Activated T-helper 1 cell treated with anti-CD3 and anti-CD28 coated beads, Interleukin-12 subunit alpha, Interleukin-12 subunit beta, Interleukin-2, Interleukin-4 antibody, amounts not matched to agents 30 ng/mL and 10 ng/mL and 1 ng/mL, durations not matched to agents 14 hours and 24 hours and 36 hours (primary cell): ENCODE measurements at regions not wholly inside any gene's neighbourhood (a gene's known extent, or its start where the extent isn't known, plus 50 kb on each side); places are given as distances from the start of the nearest gene placed in this dataset.

Experiments
- DNase-seq: peaks from one replicate; pipeline ENCODE4 v3.0.0; 2021; ENCODE audit warnings: low spot score
- H3K27ac Mint-ChIP-seq: one replicate; pipeline ENCODE4 v1.8.0; 2021; ENCODE audit warnings: mild to moderate bottlenecking, mixed read lengths
- H3K27me3 Mint-ChIP-seq: one replicate; pipeline ENCODE4 v1.8.0; 2022; ENCODE audit warnings: mild to moderate bottlenecking, moderate library complexity, mixed read lengths; ENCODE audit not compliant: insufficient read depth
- H3K36me3 Mint-ChIP-seq: one replicate; pipeline ENCODE4 v1.8.0; 2021; ENCODE audit warnings: low read depth, mixed read lengths
- H3K4me1 Mint-ChIP-seq: one replicate; pipeline ENCODE4 v1.8.0; 2021; ENCODE audit warnings: low read depth, mixed read lengths
- H3K4me3 Mint-ChIP-seq: one replicate; pipeline ENCODE4 v1.8.0; 2021; ENCODE audit warnings: mild to moderate bottlenecking, moderate library complexity, mixed read lengths
- H3K9me3 Mint-ChIP-seq: one replicate; pipeline ENCODE4 v1.8.0; 2021; ENCODE audit warnings: mixed read lengths
- intact Hi-C: fragments of 100-400 bp; cut with micrococcal nuclease; formaldehyde crosslinking; loops from one replicate; pipeline ENCODE4 v1.15.1; 2024

DNA sequence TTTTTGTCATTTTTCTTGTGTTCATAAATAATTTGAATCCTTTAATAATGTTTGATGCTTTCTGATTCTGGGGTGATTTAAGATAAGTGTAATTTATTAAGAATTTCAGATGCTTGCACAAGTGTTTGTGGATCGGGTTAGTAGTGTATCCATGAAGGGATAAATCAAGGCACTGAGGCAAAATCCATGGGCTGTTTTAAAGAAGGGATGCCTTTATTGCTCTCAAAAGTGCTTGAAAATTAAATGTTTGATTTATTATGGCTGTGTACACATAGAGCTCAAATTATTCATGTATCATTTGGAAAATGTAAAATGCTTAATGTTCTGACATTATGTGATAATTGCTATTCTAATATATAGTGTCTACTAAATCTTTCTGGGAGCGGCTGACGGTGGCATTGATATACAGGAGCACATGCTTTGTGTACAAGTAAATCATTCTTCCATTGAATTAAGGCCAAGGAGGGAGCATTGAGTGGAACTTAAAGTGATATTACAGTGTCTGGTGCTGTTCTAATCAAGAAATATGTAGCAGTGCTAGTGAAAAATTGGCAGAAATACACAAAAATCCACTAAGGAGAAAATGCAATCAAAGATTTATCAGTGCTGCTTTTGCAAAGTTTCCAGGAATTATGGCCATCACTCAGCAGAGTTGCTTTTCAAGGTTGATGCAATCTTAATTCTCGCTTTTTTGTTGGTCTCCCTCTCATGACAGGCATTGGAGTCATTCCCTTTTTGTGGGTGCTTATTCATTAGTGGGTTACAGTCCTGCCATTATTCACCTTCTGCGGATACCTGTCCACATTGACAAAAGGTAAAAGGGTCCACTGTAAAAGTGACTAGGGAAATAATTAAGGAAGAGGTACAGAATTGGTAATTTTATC, 181.6 kb downstream of the MFSD1 start:
- no peak overlapping the region for H3K4me3 Mint-ChIP-seq
- intact Hi-C loops, result no loop called here
- DNase-seq, result no peak
- H3K27me3 Mint-ChIP-seq, result no peaks in the 10 kb centered on the region
- no peaks in the 10 kb centered on the region for H3K9me3 Mint-ChIP-seq
- H3K36me3 Mint-ChIP-seq, result no peaks in the 10 kb centered on the region
- H3K27ac Mint-ChIP-seq, result no peak overlapping the region
- H3K4me1 Mint-ChIP-seq, result no peaks in the 10 kb centered on the region

DNA sequence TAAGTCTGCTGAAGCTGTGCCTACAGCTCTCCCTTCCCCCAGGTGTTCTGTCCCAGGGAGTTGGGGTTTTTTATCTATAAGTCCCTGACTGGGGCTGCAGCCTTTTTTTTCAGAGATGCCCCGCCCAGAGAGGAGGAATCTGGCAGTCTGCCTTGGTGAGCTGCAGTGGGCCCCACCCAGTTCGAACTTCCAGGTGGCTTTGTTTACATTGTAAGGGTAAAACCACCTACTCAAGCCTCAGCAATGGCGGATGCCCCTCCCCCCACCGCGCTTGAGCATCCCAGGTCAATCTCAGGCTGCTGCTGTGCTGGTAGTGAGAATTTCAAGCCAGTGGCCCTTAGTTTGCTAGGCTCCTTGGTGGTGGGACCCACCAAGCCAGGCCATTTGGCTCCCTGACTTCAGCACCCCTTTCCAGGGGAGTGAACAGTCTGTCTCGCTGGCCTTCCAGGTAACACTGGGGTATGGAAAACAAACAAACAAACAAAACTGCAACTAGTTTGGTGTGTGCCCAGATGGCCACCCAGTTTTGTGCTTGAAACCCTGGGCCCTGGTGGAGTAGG, 189.4 kb downstream of the MFSD1 start:
- intact Hi-C loops, result no loop called here
- Mint-ChIP-seq H3K27ac (no peak overlapping the region), H3K4me3 (no peak overlapping the region)

DNA sequence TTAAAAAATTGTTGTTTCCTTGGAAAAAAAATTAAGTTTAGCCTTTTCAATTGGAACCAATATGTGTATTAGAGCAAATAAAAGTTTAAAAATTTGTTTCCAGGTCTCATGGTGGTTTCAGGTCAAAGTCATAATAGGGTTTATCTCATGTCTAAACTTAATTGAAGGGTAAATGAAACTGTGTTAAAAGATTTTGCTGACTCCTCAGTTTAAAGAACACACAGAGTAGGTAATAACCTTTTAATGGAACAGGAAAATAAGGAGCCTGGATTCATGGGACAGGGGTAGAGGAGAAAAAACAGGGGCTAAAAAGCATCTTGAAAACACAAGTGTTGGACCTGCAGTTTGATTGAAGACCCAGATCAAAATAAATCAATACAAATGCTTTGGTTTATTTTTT, 190.6 kb downstream of the MFSD1 start:
- H3K4me1 Mint-ChIP-seq, result no peaks in the 10 kb centered on the region
- no peak overlapping the region for H3K27ac Mint-ChIP-seq
- intact Hi-C loops, result no loop called here
- no peak overlapping the region for H3K4me3 Mint-ChIP-seq
- no peaks in the 10 kb centered on the region for H3K9me3 Mint-ChIP-seq
- H3K27me3 Mint-ChIP-seq, result no peaks in the 10 kb centered on the region
- no peak for DNase-seq
- H3K36me3 Mint-ChIP-seq, result no peaks in the 10 kb centered on the region

More for the DNA sequence above, 189.4 kb downstream of the MFSD1 start:
- Mint-ChIP-seq H3K9me3 (no peaks in the 10 kb centered on the region), H3K4me1 (no peaks in the 10 kb centered on the region), H3K36me3 (no peaks in the 10 kb centered on the region), H3K27me3 (no peaks in the 10 kb centered on the region)
- no peak for DNase-seq

GRCh38 chr3:158994386-158994785, 192.5 kb downstream of the MFSD1 start:
- no peak overlapping the region for H3K4me3 Mint-ChIP-seq
- no peak overlapping the region for H3K27ac Mint-ChIP-seq
- no peaks in the 10 kb centered on the region for H3K4me1 Mint-ChIP-seq
- no peaks in the 10 kb centered on the region for H3K36me3 Mint-ChIP-seq
- intact Hi-C loops, result no loop called here
- no peaks in the 10 kb centered on the region for H3K9me3 Mint-ChIP-seq
- no peak for DNase-seq
- H3K27me3 Mint-ChIP-seq, result no peaks in the 10 kb centered on the region

- intact Hi-C loops, result no loop called here
These were observed 199.9 kb downstream of the MFSD1 start for GRCh38 chr3:159001711-159002110.

DNA sequence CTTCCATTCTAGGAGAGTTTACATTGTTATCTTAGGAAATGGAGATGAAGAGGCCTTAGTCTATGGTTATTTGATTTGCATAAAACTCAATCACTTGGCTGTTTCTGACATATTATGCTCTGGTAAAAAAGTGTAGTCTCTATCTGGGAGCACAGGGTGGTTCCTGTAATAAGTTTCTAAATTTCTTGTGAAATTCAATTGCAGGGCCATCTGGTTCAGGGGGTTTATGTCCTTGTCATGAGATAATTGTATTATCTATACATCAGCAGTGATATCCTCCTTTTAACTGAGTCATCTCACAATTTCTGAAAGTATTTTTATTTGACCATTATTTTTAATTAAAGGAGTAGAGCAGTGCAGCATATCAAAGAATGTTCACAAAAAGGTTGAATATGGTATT, 203.3 kb downstream of the MFSD1 start:
- no peak for DNase-seq
- Mint-ChIP-seq H3K36me3 (no peaks in the 10 kb centered on the region), H3K4me3 (no peak overlapping the region), H3K27me3 (no peaks in the 10 kb centered on the region), H3K27ac (no peak overlapping the region), H3K9me3 (no peaks in the 10 kb centered on the region), H3K4me1 (no peaks in the 10 kb centered on the region)
- intact Hi-C loops, result no loop called here

More at GRCh38 chr3:159001711-159002110, 199.9 kb downstream of the MFSD1 start:
- no peak overlapping the region for H3K4me3 Mint-ChIP-seq
- H3K27me3 Mint-ChIP-seq, result no peaks in the 10 kb centered on the region
- H3K4me1 Mint-ChIP-seq, result no peaks in the 10 kb centered on the region
- DNase-seq, result no peak
- H3K9me3 Mint-ChIP-seq, result no peaks in the 10 kb centered on the region
- no peaks in the 10 kb centered on the region for H3K36me3 Mint-ChIP-seq
- no peak overlapping the region for H3K27ac Mint-ChIP-seq

GRCh38 chr3:159007331-159007730, 205.5 kb downstream of the MFSD1 start:
- Mint-ChIP-seq H3K9me3 (no peaks in the 10 kb centered on the region), H3K27me3 (no peaks in the 10 kb centered on the region), H3K36me3 (no peaks in the 10 kb centered on the region), H3K4me3 (no peak overlapping the region), H3K27ac (no peak overlapping the region), H3K4me1 (no peaks in the 10 kb centered on the region)
- intact Hi-C loops, result no loop called here
- DNase-seq, result no peak

- no peaks in the 10 kb centered on the region for H3K36me3 Mint-ChIP-seq
- H3K9me3 Mint-ChIP-seq, result no peaks in the 10 kb centered on the region
- no peak overlapping the region for H3K27ac Mint-ChIP-seq
- no peaks in the 10 kb centered on the region for H3K27me3 Mint-ChIP-seq
- no peak overlapping the region for H3K4me3 Mint-ChIP-seq
- no peak for DNase-seq
- intact Hi-C loops, result no loop called here
- H3K4me1 Mint-ChIP-seq, result no peaks in the 10 kb centered on the region
These were observed 206.5 kb downstream of the MFSD1 start for GRCh38 chr3:159008401-159008800.

DNA sequence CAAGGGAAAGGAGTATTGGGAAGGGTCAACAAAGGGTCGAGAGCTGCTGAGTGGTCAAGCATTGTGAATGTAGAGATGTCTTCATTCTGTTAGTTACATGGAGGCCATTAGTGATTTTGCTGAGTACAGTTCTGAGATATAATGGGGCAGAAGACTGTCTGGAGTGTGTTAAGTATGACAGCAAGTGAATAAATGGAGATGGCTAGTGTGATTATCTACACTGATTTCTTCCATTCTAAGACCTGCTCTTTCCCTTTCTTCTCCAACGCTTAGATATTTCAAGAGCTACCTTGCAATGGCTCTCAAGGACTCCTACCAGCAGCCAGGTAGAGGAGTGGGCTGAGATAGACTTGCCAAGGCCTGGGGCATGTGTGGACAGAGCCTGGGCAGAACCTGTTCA, 216.5 kb downstream of the MFSD1 start:
- H3K4me1 Mint-ChIP-seq, result no peaks in the 10 kb centered on the region
- intact Hi-C loops, result no loop called here
- no peak overlapping the region for H3K4me3 Mint-ChIP-seq
- H3K27me3 Mint-ChIP-seq, result no peaks in the 10 kb centered on the region
- no peak overlapping the region for H3K27ac Mint-ChIP-seq
- H3K36me3 Mint-ChIP-seq, result no peaks in the 10 kb centered on the region
- no peak for DNase-seq
- no peaks in the 10 kb centered on the region for H3K9me3 Mint-ChIP-seq

DNA sequence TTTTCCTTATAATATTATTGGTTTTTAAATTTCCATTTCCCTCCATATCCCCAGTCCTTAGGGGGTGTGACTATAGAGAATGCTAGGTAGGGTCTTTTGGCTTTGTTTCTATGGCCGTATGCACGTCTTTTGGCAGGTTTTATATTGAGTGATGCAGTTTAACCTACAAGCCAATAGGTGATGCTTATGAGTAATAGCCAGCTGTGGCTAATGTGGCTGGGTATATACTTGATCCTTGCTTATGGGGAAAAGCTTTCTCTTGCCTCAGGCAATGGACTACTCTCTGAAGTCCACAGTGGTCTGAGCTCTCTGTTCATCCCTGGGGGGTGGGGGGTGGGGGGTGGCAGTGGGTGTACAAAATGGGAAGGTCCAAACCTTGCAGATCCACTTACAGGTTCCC, 223.9 kb downstream of the MFSD1 start:
- Mint-ChIP-seq H3K9me3 (no peaks in the 10 kb centered on the region), H3K27me3 (no peaks in the 10 kb centered on the region), H3K27ac (no peak overlapping the region), H3K36me3 (no peaks in the 10 kb centered on the region), H3K4me3 (no peak overlapping the region), H3K4me1 (no peaks in the 10 kb centered on the region)
- DNase-seq, result no peak
- intact Hi-C loops, result no loop called here

DNA sequence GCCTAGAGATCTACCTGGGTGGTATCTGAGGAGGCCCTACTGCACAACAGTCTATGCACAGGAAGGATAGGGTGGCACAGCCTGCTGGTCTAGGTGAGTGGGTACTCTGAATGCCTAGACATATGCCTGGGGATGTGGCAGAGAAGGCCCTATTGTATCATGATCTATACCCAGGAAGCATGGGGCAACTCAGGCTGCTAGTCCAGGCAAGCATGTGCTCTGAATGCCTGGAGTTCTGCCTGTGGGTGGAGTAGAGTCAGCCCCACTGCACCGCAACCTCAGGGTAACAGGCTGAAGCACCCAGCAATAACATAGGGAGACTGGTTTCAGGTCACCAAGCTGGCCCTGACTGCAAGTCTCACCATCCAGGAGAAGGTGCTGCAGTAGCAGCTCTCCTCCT, 224.7 kb downstream of the MFSD1 start:
- no peak for DNase-seq
- Mint-ChIP-seq H3K9me3 (no peaks in the 10 kb centered on the region), H3K27ac (no peak overlapping the region), H3K36me3 (no peaks in the 10 kb centered on the region), H3K27me3 (no peaks in the 10 kb centered on the region), H3K4me1 (no peaks in the 10 kb centered on the region), H3K4me3 (no peak overlapping the region)
- intact Hi-C loops, result no loop called here

- peaks cover 4% of the 10 kb centered on the region for H3K9me3 Mint-ChIP-seq
- no peaks in the 10 kb centered on the region for H3K27me3 Mint-ChIP-seq
- no peak overlapping the region for H3K27ac Mint-ChIP-seq
- no peaks in the 10 kb centered on the region for H3K36me3 Mint-ChIP-seq
- DNase-seq, result no peak
- H3K4me1 Mint-ChIP-seq, result no peaks in the 10 kb centered on the region
- H3K4me3 Mint-ChIP-seq, result no peak overlapping the region
- intact Hi-C loops, result no loop called here
These were observed 226.9 kb downstream of the MFSD1 start for GRCh38 chr3:159028706-159029105.

DNA sequence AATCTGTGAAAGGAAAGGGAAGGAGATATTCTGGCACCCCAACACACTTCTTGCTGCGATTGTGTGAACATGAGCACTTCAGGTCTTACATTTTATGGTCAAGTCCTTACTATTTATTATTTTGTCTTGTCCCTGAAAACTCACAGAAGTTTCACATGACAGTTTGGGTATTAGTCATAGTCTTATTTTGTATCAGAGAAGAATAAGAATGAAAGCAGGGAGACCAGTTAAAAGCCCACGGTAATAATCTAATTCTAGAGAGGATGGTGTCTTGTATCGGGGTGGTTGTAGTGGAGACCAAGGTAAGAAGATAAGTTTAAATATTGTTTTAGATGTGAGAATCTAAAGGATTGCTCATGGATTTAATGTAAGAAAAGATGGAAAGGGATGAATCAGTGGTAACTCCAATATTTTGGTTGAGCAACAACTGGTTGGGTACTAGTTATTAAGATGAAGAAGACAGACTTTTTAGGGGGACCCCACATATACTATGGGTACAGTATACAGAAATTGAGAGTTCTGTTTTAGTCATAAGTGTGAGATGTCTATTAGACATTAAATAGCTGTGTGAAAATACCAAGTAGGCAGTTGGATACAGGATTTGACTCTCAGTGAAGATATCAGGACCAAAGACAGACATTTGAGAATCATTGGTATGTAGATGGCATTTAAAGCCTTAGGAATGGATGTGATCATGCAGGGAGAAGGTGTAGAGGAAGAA, 227.6 kb downstream of the MFSD1 start:
- no peaks in the 10 kb centered on the region for H3K27me3 Mint-ChIP-seq
- DNase-seq, result no peak
- peaks cover 4% of the 10 kb centered on the region for H3K9me3 Mint-ChIP-seq
- intact Hi-C loops, result no loop called here
- H3K27ac Mint-ChIP-seq, result no peak overlapping the region
- H3K4me1 Mint-ChIP-seq, result no peaks in the 10 kb centered on the region
- no peak overlapping the region for H3K4me3 Mint-ChIP-seq
- no peaks in the 10 kb centered on the region for H3K36me3 Mint-ChIP-seq
